CD14-positive monocyte (primary cell): ENCODE measurements at regions not wholly inside any gene's neighbourhood (a gene's known extent, or its start where the extent isn't known, plus 50 kb on each side); places are given as distances from the start of the nearest gene placed in this dataset.

Experiments used
- DNase-seq, 3 donors: peaks; one replicate each; pipeline ENCODE4 v3.0.0-alpha.2; 2011 to 2022
- H2AFZ ChIP-seq: 2 replicates; pipeline ENCODE4 v1.6.0; 2012; ENCODE audit warnings: mild to moderate bottlenecking, low read depth, low read length, inconsistent platforms; ENCODE audit not compliant: insufficient read depth, poor library complexity, severe bottlenecking
- H3K27ac ChIP-seq, 2 donors: 1 replicate in 1 of 2; 2 replicates in 1 of 2; pipeline ENCODE4 v1.5.1; 2012 to 2013; ENCODE audit warnings: low read length in 2 of 2, control low read depth in 1 of 2, inconsistent platforms in 1 of 2, low read depth in 1 of 2, mild to moderate bottlenecking in 1 of 2
- H3K27me3 ChIP-seq, 2 donors: one replicate each; pipeline versions ENCODE4 v1.6.0 to v1.6.1; 2011 to 2013; ENCODE audit warnings: low read length in 2 of 2; ENCODE audit not compliant: control insufficient read depth in 2 of 2, insufficient read depth in 2 of 2
- H3K36me3 ChIP-seq, 2 donors: replicated peaks in 1 of 2; 1 replicate in 1 of 2; 2 replicates in 1 of 2; pipeline versions ENCODE4 v1.5.1 to v1.6.1; 2012 to 2013; ENCODE audit warnings: low read length in 2 of 2, control low read depth in 1 of 2, inconsistent platforms in 1 of 2, mild to moderate bottlenecking in 1 of 2; ENCODE audit not compliant: insufficient read depth in 2 of 2, control insufficient read depth in 1 of 2
- H3K4me1 ChIP-seq, 2 donors: 1 replicate in 1 of 2; 2 replicates in 1 of 2; pipeline versions ENCODE4 v1.5.1 to v1.6.1; 2012 to 2013; ENCODE audit warnings: low read length in 2 of 2, control low read depth in 1 of 2, inconsistent platforms in 1 of 2, mild to moderate bottlenecking in 1 of 2, moderate library complexity in 1 of 2; ENCODE audit not compliant: insufficient read depth in 2 of 2, control insufficient read depth in 1 of 2
- H3K4me2 ChIP-seq: replicated peaks from 2 replicates; pipeline ENCODE3; 2012; ENCODE audit warnings: low read length, moderate library complexity, mild to moderate bottlenecking; ENCODE audit not compliant: poor library complexity, severe bottlenecking; ENCODE audit errors: extremely low read depth
- H3K4me3 ChIP-seq, 3 experiments: fragments of 200-600 bp in 1 of 3; sonication (generic) in 1 of 3; replicated peaks in 1 of 3; 1 replicate in 2 of 3; 2 replicates in 1 of 3; pipeline ENCODE4 v1.5.1; 2011 to 2013; ENCODE audit warnings: low read length in 3 of 3, mild to moderate bottlenecking in 3 of 3, control low read depth in 2 of 3, low read depth in 2 of 3, inconsistent platforms in 1 of 3, moderate library complexity in 1 of 3
- H3K79me2 ChIP-seq: 2 replicates; pipeline ENCODE4 v1.6.0; 2012; ENCODE audit warnings: mild to moderate bottlenecking, control low read depth, inconsistent platforms, low read length, moderate library complexity; ENCODE audit not compliant: insufficient read depth
- H3K9ac ChIP-seq: 2 replicates; pipeline ENCODE4 v1.6.0; 2017; ENCODE audit warnings: low read length, mild to moderate bottlenecking; ENCODE audit not compliant: insufficient read depth, poor library complexity, severe bottlenecking
- H3K9me3 ChIP-seq, 2 donors: replicated peaks in 1 of 2; 1 replicate in 1 of 2; 2 replicates in 1 of 2; pipeline versions ENCODE4 v1.5.1 to v1.6.1; 2012 to 2013; ENCODE audit warnings: low read length in 2 of 2, control low read depth in 1 of 2; ENCODE audit not compliant: control insufficient read depth in 1 of 2, insufficient read depth in 1 of 2
- H4K20me1 ChIP-seq: 2 replicates; pipeline ENCODE4 v1.6.0; 2012; ENCODE audit warnings: mild to moderate bottlenecking, low read length, control low read depth, moderate library complexity; ENCODE audit not compliant: insufficient read depth
- H3K27ac Mint-ChIP-seq, 7 donors: one replicate each; pipeline ENCODE4 v1.8.0; 2020; ENCODE audit warnings: mild to moderate bottlenecking in 7 of 7, mixed read lengths in 7 of 7, moderate library complexity in 6 of 7, inconsistent platforms in 2 of 7
- H3K27me3 Mint-ChIP-seq, 3 donors: one replicate each; pipeline ENCODE4 v1.8.0; 2021 to 2022; ENCODE audit warnings: low read depth in 3 of 3, mild to moderate bottlenecking in 3 of 3, mixed read lengths in 3 of 3, moderate library complexity in 3 of 3, inconsistent platforms in 1 of 3
- H3K36me3 Mint-ChIP-seq, 2 donors: one replicate each; pipeline ENCODE4 v1.8.0; 2020; ENCODE audit warnings: mixed read lengths in 2 of 2, inconsistent platforms in 1 of 2, mild to moderate bottlenecking in 1 of 2
- H3K4me1 Mint-ChIP-seq: one replicate; pipeline ENCODE4 v1.8.0; 2020; ENCODE audit warnings: mild to moderate bottlenecking, mixed read lengths
- H3K4me3 Mint-ChIP-seq, 2 donors: one replicate each; pipeline ENCODE4 v1.8.0; 2020; ENCODE audit warnings: mild to moderate bottlenecking in 2 of 2, mixed read lengths in 2 of 2, moderate library complexity in 1 of 2
- H3K9me3 Mint-ChIP-seq, 7 donors: one replicate each; pipeline ENCODE4 v1.8.0; 2020 to 2022; ENCODE audit warnings: mixed read lengths in 7 of 7, mild to moderate bottlenecking in 6 of 7, moderate library complexity in 6 of 7, inconsistent platforms in 2 of 7
- whole genome bisulfite sequencing: methylation state at CpG from one replicate; pipeline ENCODE4 v1.1.5; 2013; ENCODE audit warnings: missing lambda C conversion rate; ENCODE audit not compliant: insufficient coverage; 5-methylcytosine and 5-hydroxymethylcytosine counted together
- intact Hi-C, 2 donors: fragments of 100-400 bp; cut with micrococcal nuclease; formaldehyde crosslinking; loops; one replicate each; pipeline versions ENCODE4 v1.15.0 to v1.15.1; 2023
- TF ChIP-seq, protein P1 (sequence below): fragments of 200-600 bp; IDR thresholded peaks from one replicate; pipeline ENCODE4 v1.8.0; 2022; ENCODE audit warnings: antibody characterized with exemption, mild to moderate bottlenecking

DNA sequence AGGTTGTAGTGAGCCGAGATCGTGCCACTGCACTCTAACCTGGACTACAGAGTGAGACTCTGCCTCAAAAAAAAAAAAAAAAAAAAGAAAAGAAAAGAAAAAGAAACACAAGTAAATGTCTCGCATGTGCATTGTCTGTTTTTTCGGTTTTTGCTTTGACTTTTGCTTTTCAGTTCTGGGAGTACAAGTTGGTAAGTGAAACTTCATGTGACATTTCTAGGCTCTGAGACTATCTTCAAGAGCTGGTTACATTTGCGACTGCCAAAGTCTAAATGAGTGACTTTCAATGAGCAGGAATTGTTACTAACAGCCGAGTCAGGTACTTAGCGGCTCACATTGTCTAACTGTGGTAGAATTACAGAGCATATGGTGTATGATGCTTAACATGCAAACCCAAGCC, 107.0 kb upstream of the CELF2 start:
- Mint-ChIP-seq H3K27ac (no peak overlapping the region), H3K9me3 (peaks cover 0 to 6% (median 0%) of the 10 kb centered on the region in 7 donors), H3K36me3 (no peaks in the 10 kb centered on the region), H3K4me1 (peaks cover 27% of the 10 kb centered on the region), H3K27me3 (peaks cover 0 to 5% (median 4%) of the 10 kb centered on the region in 3 donors), H3K4me3 (no peak overlapping the region)
- H3K9ac ChIP-seq, result no peak overlapping the region
- no peaks in the 10 kb centered on the region for H3K27me3 ChIP-seq
- H3K9me3 ChIP-seq, result no peaks in the 10 kb centered on the region
- no peak overlapping the region for H3K4me2 ChIP-seq
- H3K79me2 ChIP-seq, result no peaks in the 10 kb centered on the region
- 100% methylated on average over 5 of the region's 7 CpGs for whole genome bisulfite sequencing
- no peaks in the 10 kb centered on the region for H4K20me1 ChIP-seq
- no peak overlapping the region for H3K27ac ChIP-seq
- TF ChIP-seq, protein P1, sequence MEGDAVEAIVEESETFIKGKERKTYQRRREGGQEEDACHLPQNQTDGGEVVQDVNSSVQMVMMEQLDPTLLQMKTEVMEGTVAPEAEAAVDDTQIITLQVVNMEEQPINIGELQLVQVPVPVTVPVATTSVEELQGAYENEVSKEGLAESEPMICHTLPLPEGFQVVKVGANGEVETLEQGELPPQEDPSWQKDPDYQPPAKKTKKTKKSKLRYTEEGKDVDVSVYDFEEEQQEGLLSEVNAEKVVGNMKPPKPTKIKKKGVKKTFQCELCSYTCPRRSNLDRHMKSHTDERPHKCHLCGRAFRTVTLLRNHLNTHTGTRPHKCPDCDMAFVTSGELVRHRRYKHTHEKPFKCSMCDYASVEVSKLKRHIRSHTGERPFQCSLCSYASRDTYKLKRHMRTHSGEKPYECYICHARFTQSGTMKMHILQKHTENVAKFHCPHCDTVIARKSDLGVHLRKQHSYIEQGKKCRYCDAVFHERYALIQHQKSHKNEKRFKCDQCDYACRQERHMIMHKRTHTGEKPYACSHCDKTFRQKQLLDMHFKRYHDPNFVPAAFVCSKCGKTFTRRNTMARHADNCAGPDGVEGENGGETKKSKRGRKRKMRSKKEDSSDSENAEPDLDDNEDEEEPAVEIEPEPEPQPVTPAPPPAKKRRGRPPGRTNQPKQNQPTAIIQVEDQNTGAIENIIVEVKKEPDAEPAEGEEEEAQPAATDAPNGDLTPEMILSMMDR, result no peak
- H3K4me1 ChIP-seq, result peaks cover 13 to 14% of the 10 kb centered on the region in 2 donors
- H3K36me3 ChIP-seq, result no peaks in the 10 kb centered on the region
- intact Hi-C loops, result no loop called here
- DNase-seq, result no peak
- no peak overlapping the region for H3K4me3 ChIP-seq
- H2AFZ ChIP-seq, result no peak overlapping the region

DNA sequence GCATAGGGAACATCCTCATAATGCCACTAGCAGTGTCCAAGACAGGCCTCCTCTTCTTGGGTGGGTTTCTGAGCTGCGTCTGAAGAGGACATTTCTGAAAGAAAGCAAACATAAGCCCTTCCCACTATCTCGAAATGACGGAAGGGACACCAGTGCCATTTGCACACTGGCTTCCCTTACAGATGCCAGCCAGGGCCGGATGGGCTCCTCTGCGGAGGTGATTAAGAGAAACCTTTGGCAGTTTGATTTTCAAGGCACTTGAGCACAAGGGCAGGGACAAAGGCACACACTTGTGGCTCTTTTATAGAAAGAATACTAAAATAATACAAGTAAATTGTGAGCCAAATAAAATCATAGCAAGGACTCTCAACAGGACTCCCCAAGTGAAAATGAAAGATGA, 106.6 kb upstream of the CELF2 start:
- H3K4me1 Mint-ChIP-seq, result peaks cover 27% of the 10 kb centered on the region
- 96% methylated on average over 3 of the region's 5 CpGs for WGBS
- Histone ChIP-seq H3K4me2 (no peak overlapping the region), H3K9ac (no peak overlapping the region), H3K36me3 (no peaks in the 10 kb centered on the region), H3K27ac (no peak overlapping the region), H3K4me1 (peaks cover 13 to 14% of the 10 kb centered on the region in 2 donors), H4K20me1 (no peaks in the 10 kb centered on the region), H3K27me3 (no peaks in the 10 kb centered on the region), H2AFZ (no peak overlapping the region), H3K79me2 (no peaks in the 10 kb centered on the region), H3K4me3 (no peak overlapping the region), H3K9me3 (no peaks in the 10 kb centered on the region)
- peak overlapping the region in 1 of 7 donors; percentile 26 for H3K27ac Mint-ChIP-seq
- DNase-seq, result no peak
- intact Hi-C loops, result no loop called here
- TF ChIP-seq, protein P1, result no peak
- H3K36me3 Mint-ChIP-seq, result no peaks in the 10 kb centered on the region
- H3K9me3 Mint-ChIP-seq, result peaks cover 0 to 4% (median 0%) of the 10 kb centered on the region in 7 donors
- no peak overlapping the region for H3K4me3 Mint-ChIP-seq
- peaks cover 0 to 5% (median 4%) of the 10 kb centered on the region in 3 donors for H3K27me3 Mint-ChIP-seq
